Stimulated activated CD8-positive, alpha-beta memory T cell treated with anti-CD3 and anti-CD28 coated beads, Interleukin-4, amount 100 ng/mL, for 24 hours (primary cell): ENCODE measurements at regions not wholly inside any gene's neighbourhood (a gene's known extent, or its start where the extent isn't known, plus 50 kb on each side); places are given as distances from the start of the nearest gene placed in this dataset.

Experiments
- DNase-seq: peaks from one replicate; pipeline ENCODE4 v3.0.0-alpha.2; 2020; ENCODE audit warnings: low read depth

GRCh38 chr3:14286887-14287500, 108.4 kb downstream of the LSM3 start:
- no peak for DNase-seq

GRCh38 chr3:14288177-14288788, 109.7 kb downstream of the LSM3 start:
- no peak for DNase-seq

GRCh38 chr3:14288833-14289451, 110.3 kb downstream of the LSM3 start:
- DNase-seq: no peak

- DNase-seq: no peak
Measured at GRCh38 chr3:14289590-14290461, 111.2 kb downstream of the LSM3 start.

- DNase-seq: no peak
Measured at GRCh38 chr3:14290631-14291385, 111.6 kb upstream of the SLC6A6 start.

- no peak for DNase-seq
Measured at GRCh38 chr3:14295037-14295436, 107.4 kb upstream of the SLC6A6 start.

GRCh38 chr3:14295801-14296200, 106.6 kb upstream of the SLC6A6 start:
- DNase-seq: no peak

- no peak for DNase-seq
Measured at GRCh38 chr3:14297305-14297704, 105.1 kb upstream of the SLC6A6 start.

GRCh38 chr3:14297784-14298236, 104.6 kb upstream of the SLC6A6 start:
- no peak for DNase-seq

- no peak for DNase-seq
Measured at GRCh38 chr3:14298442-14298841, 104.0 kb upstream of the SLC6A6 start.

GRCh38 chr3:14298991-14299555, 103.3 kb upstream of the SLC6A6 start:
- no peak for DNase-seq

- no peak for DNase-seq
Measured at GRCh38 chr3:14299767-14300166, 102.6 kb upstream of the SLC6A6 start.

GRCh38 chr3:14300721-14301399, 101.5 kb upstream of the SLC6A6 start:
- DNase-seq: no peak

GRCh38 chr3:14301558-14301957, 100.8 kb upstream of the SLC6A6 start:
- no peak for DNase-seq

GRCh38 chr3:14303336-14304100, 98.9 kb upstream of the SLC6A6 start:
- no peak for DNase-seq

GRCh38 chr3:14304101-14305045, 98.0 kb upstream of the SLC6A6 start:
- DNase-seq: no peak

- DNase-seq: no peak
Measured at GRCh38 chr3:14305324-14305723, 97.1 kb upstream of the SLC6A6 start.

- DNase-seq: no peak
Measured at GRCh38 chr3:14306142-14306541, 96.3 kb upstream of the SLC6A6 start.
